ENCODE measurements at regions not wholly inside any gene's neighbourhood (a gene's known extent, or its start where the extent isn't known, plus 50 kb on each side); places are given as distances from the start of the nearest gene placed in this dataset.

- H3K27me3 ChIP-seq (ENCODE audit: control insufficient read depth, insufficient read depth, low read length), result no peaks in the 10 kb centered on the region
- no peaks in the 10 kb centered on the region for H3K9me3 ChIP-seq (ENCODE audit: control insufficient read depth, insufficient read depth, low read depth, low read length)
- no peaks in the 10 kb centered on the region for H3K36me3 ChIP-seq (ENCODE audit: control insufficient read depth, insufficient read depth, low read length)
- ATAC-seq, result no peak
- H3K4me3 ChIP-seq (ENCODE audit: low read depth in 2 of 2, low read length in 2 of 2), result no peak overlapping the region
- intact Hi-C loops (cut with micrococcal nuclease; ENCODE audit: unreplicated experiment) (no loop called here), in situ Hi-C loops (cut with HindIII; ENCODE audit: low pct_unique_long_range_greater_than_20kb, low sequenced_read_pairs) (no loop called here)
- TF ChIP-seq SIN3A (IDR thresholded peaks at IDR 0.05; ENCODE audit: borderline replicate concordance, insufficient read depth, low read depth, low read length) (no peak), CTCF (IDR thresholded peaks at IDR 0.05) (no peak), TCF7L2 (IDR thresholded peaks at IDR 0.05; ENCODE audit: low read depth, low read length) (no peak), REST (IDR thresholded peaks at IDR 0.05; ENCODE audit: insufficient read depth in 1 of 2, low read depth in 2 of 2, low read length in 1 of 2) (no peak), POLR2AphosphoS5 (IDR thresholded peaks at IDR 0.05; ENCODE audit: low read depth, low read length) (no peak)
- BruUV-seq (replicated peaks), result no TSS peak
- DNase-seq (ENCODE audit: low read depth, low spot score), result no peak
- H3K4me1 ChIP-seq (ENCODE audit: control insufficient read depth, insufficient read depth, low read length), result no peaks in the 10 kb centered on the region
- ChIA-PET CTCF (no interaction called here), POLR2A (no interaction called here)
- no peak overlapping the region for H3K27ac ChIP-seq (ENCODE audit: low read length)
Measured at GRCh38 chr9:38194870-38195269, 125.8 kb upstream of the SHB start.

DNA sequence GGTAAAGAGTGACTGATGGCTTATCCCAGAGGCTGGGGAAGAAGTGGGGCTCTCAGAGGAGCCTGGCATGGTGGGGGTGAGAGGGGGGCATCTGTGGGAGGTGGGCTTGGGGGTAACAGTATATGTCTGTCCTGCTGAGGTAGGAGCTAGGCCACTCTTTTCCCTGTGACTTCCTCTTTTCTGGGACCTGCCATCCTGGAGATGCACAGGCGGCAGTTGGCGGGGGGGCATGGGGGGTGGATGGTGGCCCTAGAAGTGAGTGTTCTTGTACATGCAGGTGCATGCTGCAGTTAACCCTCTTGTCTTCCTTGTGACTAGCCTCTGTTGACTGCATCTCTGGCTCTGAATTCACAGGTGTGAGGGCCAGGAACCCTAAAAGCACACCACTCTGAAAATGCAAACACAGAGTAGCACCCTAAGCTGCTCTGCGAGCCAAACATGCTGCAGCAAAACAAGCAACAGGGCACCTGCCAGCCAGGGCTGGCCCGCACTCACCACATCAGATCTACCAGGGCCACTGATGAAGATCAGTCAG lies 123.8 kb upstream of the SHB start:
- intact Hi-C loops (cut with micrococcal nuclease; ENCODE audit: unreplicated experiment) (no loop called here), in situ Hi-C loops (cut with HindIII; ENCODE audit: low pct_unique_long_range_greater_than_20kb, low sequenced_read_pairs) (no loop called here)
- Histone ChIP-seq H3K36me3 (ENCODE audit: control insufficient read depth, insufficient read depth, low read length) (no peaks in the 10 kb centered on the region), H3K4me3 (ENCODE audit: low read depth in 2 of 2, low read length in 2 of 2) (no peak overlapping the region), H3K27ac (ENCODE audit: low read length) (no peak overlapping the region), H3K27me3 (ENCODE audit: control insufficient read depth, insufficient read depth, low read length) (no peaks in the 10 kb centered on the region), H3K9me3 (ENCODE audit: control insufficient read depth, insufficient read depth, low read depth, low read length) (no peaks in the 10 kb centered on the region), H3K4me1 (ENCODE audit: control insufficient read depth, insufficient read depth, low read length) (no peaks in the 10 kb centered on the region)
- no peak for ATAC-seq
- CTCF ChIA-PET, result no interaction called here
- DNase-seq (ENCODE audit: low read depth, low spot score), result no peak
- BruUV-seq (replicated peaks), result no TSS peak
- TF ChIP-seq TCF7L2 (IDR thresholded peaks at IDR 0.05; ENCODE audit: low read depth, low read length) (no peak), REST (IDR thresholded peaks at IDR 0.05; ENCODE audit: insufficient read depth in 1 of 2, low read depth in 2 of 2, low read length in 1 of 2) (no peak), SIN3A (IDR thresholded peaks at IDR 0.05; ENCODE audit: borderline replicate concordance, insufficient read depth, low read depth, low read length) (no peak), CTCF (IDR thresholded peaks at IDR 0.05) (no peak), POLR2AphosphoS5 (IDR thresholded peaks at IDR 0.05; ENCODE audit: low read depth, low read length) (no peak)
- POLR2A ChIA-PET, result no interaction called here
